Endothelial cell (in vitro differentiated cells): ENCODE measurements at regions not wholly inside any gene's neighbourhood (a gene's known extent, or its start where the extent isn't known, plus 50 kb on each side); places are given as distances from the start of the nearest gene placed in this dataset.

ENCODE experiments used
- DNase-seq: peaks from one replicate; pipeline ENCODE4 v3.0.0; 2021; ENCODE audit warnings: low spot score
- H3K27ac Mint-ChIP-seq: one replicate; pipeline ENCODE4 v1.8.0; 2021; ENCODE audit warnings: mixed read lengths, inconsistent platforms; ENCODE audit not compliant: unreplicated experiment
- H3K27me3 Mint-ChIP-seq: one replicate; pipeline ENCODE4 v1.8.0; 2021; ENCODE audit warnings: mild to moderate bottlenecking, moderate library complexity, mixed read lengths, inconsistent platforms; ENCODE audit not compliant: unreplicated experiment
- H3K36me3 Mint-ChIP-seq: one replicate; pipeline ENCODE4 v1.8.0; 2021; ENCODE audit warnings: mild to moderate bottlenecking, low read depth, mixed read lengths, inconsistent platforms; ENCODE audit not compliant: unreplicated experiment
- H3K4me1 Mint-ChIP-seq: one replicate; pipeline ENCODE4 v1.8.0; 2021; ENCODE audit warnings: mild to moderate bottlenecking, mixed read lengths, inconsistent platforms; ENCODE audit not compliant: unreplicated experiment
- H3K4me3 Mint-ChIP-seq: one replicate; pipeline ENCODE4 v1.8.0; 2021; ENCODE audit warnings: mild to moderate bottlenecking, mixed read lengths, inconsistent platforms; ENCODE audit not compliant: unreplicated experiment
- H3K9me3 Mint-ChIP-seq: one replicate; pipeline ENCODE4 v1.8.0; 2021; ENCODE audit warnings: mixed read lengths, inconsistent platforms; ENCODE audit not compliant: unreplicated experiment
- CTCF ChIP-seq: fragments of 200-600 bp; sonication (generic); IDR thresholded peaks from one replicate; pipeline ENCODE4 v1.5.0; 2021; ENCODE audit warnings: antibody characterized with exemption; ENCODE audit not compliant: unreplicated experiment

GRCh38 chr3:27596921-27597320 is 112.7 kb upstream of the SLC4A7 start:
- no peak for TF ChIP-seq CTCF
- Mint-ChIP-seq H3K4me1 (peaks cover under 1% of the 10 kb centered on the region), H3K9me3 (no peaks in the 10 kb centered on the region), H3K27me3 (no peaks in the 10 kb centered on the region), H3K27ac (no peak overlapping the region), H3K4me3 (no peak overlapping the region), H3K36me3 (no peaks in the 10 kb centered on the region)
- no peak for DNase-seq

DNA sequence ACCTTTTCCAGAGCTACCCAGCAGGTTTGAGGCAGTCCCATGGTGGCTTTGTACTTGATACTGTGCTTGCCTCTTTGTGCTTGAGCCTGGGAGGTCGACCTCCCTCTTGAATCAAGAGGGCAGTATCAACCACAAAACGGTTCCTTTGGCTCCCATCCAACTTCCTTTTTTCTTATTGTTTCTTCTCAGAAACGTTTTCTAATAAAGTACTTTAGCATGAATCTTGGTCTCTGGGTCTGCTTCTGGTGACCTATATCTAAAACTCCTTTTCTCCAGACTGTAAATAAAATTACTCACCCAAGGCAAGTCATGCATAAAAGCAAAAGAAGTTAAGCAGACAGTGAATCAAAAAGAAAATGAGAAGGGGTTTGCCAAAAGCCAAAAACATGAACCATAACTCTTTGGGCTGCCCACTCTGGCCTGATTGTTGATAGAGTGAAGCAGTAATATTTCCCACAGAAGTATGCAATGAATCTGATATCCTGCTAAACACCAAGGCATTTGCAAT is 112.2 kb upstream of the SLC4A7 start:
- Mint-ChIP-seq H3K36me3 (no peaks in the 10 kb centered on the region), H3K4me3 (no peak overlapping the region), H3K9me3 (no peaks in the 10 kb centered on the region), H3K4me1 (peaks cover 6% of the 10 kb centered on the region), H3K27me3 (peaks cover 2% of the 10 kb centered on the region), H3K27ac (no peak overlapping the region)
- TF ChIP-seq CTCF: no peak
- no peak for DNase-seq

DNA sequence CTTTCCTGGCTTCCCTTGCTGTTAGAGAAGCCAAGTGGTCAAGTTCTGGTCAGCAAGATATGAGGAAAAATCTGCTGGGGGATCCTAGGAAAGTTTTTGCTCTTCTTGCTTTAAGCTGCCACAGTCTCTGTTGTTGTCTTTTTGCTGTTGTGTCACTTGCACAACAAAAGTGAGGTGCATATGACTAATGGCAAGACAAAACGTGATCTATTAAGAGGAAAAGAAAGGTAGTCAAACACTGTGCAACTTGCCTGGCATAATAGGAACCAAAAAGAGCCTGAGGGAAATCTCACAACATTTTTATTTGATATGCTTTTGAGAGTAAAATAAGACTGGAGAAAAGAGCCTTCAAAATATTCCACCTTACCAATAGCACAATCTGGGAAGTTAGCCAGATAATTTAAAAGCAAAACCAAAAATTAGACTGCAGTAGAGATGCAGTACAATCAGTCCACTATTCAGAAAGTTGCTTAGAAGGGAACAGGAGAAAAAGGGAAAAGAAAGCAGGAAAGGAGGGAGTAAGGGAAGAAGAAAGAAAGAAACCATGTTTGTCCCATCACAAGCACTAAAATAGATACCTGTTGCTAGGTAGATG is 110.0 kb upstream of the SLC4A7 start:
- Mint-ChIP-seq H3K27ac (no peak overlapping the region), H3K4me3 (no peak overlapping the region), H3K36me3 (no peaks in the 10 kb centered on the region), H3K27me3 (peaks cover 2% of the 10 kb centered on the region), H3K9me3 (no peaks in the 10 kb centered on the region), H3K4me1 (peaks cover 24% of the 10 kb centered on the region)
- no peak for TF ChIP-seq CTCF
- no peak for DNase-seq

DNA sequence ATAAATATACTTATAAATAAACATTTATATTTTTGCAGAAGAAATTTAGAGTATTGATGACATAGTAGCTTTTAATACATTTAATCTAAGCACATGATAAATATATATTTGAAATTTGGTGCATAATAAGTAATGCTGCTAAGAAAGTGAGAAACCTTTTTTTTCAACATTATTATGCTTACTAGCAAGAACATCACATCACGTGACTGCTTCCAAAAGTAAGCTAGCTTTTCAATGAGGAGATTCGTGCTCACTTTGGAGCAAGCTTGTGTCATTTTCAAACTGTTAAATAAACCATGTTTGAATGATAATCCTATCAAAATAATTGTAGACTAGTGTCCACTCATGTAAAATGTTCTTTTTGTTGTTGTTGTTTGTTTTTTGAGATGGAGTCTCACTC is 109.0 kb upstream of the SLC4A7 start:
- Mint-ChIP-seq H3K36me3 (no peaks in the 10 kb centered on the region), H3K9me3 (no peaks in the 10 kb centered on the region), H3K27ac (no peak overlapping the region), H3K4me1 (peaks cover 24% of the 10 kb centered on the region), H3K4me3 (no peak overlapping the region), H3K27me3 (peaks cover 2% of the 10 kb centered on the region)
- DNase-seq: no peak
- no peak for TF ChIP-seq CTCF

DNA sequence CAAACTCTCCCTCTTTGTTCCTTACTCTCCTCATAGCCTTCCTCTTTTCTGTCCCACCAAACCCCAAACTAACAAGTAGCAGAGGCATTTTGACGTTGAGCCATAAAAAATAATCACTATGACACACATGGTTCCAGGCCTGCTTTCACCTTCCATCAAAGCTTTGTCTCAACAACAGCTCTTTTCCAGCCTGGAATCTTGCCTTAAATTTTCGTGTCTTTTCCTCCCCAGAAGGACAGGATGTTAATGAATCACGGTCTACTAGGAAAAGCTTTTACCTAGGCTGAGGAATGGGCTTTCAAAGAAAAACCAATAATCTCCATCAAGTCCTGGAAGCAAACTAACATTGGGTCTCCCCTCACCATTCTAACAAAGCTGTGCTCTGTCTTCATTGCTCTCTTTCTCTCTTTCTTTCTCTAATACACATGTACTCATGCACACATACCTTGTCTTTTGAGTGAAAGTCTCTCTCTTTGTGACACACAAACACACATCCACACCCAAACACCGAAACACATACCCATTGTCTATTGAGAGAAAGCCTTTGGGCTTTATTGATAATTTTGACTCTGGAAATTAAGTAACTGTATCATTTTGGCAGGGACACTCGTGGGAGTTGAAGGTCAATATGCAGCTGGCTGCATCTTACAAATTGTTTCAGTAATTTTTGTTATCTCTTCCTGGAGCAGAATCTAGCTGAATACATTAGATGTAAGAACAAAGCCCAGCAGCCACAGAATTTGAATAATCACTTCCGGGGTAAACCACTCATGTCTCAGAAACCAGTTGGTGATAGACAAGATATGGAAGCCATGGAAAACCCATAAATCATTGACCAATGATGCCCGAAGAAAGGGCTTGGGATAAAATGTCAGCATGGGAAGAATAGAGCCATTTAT is 107.4 kb upstream of the SLC4A7 start:
- Mint-ChIP-seq H3K9me3 (no peaks in the 10 kb centered on the region), H3K36me3 (no peaks in the 10 kb centered on the region), H3K27me3 (peaks cover 2% of the 10 kb centered on the region), H3K4me3 (no peak overlapping the region), H3K27ac (peak overlapping the region; percentile 95), H3K4me1 (peaks cover 24% of the 10 kb centered on the region)
- no peak for TF ChIP-seq CTCF
- DNase-seq: no peak
